AG04449 (cell line): ENCODE measurements at regions not wholly inside any gene's neighbourhood (a gene's known extent, or its start where the extent isn't known, plus 50 kb on each side); places are given as distances from the start of the nearest gene placed in this dataset.

Experiments used
- CTCF ChIA-PET: fragments of 350-600 bp; formaldehyde crosslinking; extraction: SDS; loops from one replicate; lab custom pipeline; 2021; ENCODE audit warnings: antibody characterized with exemption; lab: Yijun Ruan, JAX
- POLR2A ChIA-PET: fragments of 400-600, 350-600 bp; formaldehyde crosslinking; extraction: SDS; loops from one replicate; lab custom pipeline; 2020; ENCODE audit warnings: antibody characterized with exemption, inconsistent platforms; lab: Yijun Ruan, JAX
- DNase-seq: peaks from one replicate; pipeline ENCODE4 v3.0.0-alpha.2; 2010; ENCODE audit warnings: low read depth, low spot score
- H3K4me3 ChIP-seq: 2 replicates; pipeline ENCODE4 v1.5.1; 2011; ENCODE audit warnings: low read depth, mild to moderate bottlenecking, control low read depth, low read length
- TF ChIP-seq, protein P1 (sequence below): IDR thresholded peaks from one replicate; pipeline ENCODE4 v1.5.1; 2011; ENCODE audit warnings: mild to moderate bottlenecking, moderate library complexity, low read length, control low read depth, inconsistent platforms; ENCODE audit not compliant: insufficient read depth; ENCODE audit errors: missing control alignments

GRCh38 chr13:34056733-34057258 lies 238.8 kb downstream of the RFC3 start:
- DNase-seq, result no peak
- CTCF ChIA-PET, result interaction anchor here (1.3 kb wide), 2 partner anchors 18 to 21 kb away, joined by 3 to 5 read pairs; no protein-coding TSS in a partner anchor
- TF ChIP-seq, protein P1, sequence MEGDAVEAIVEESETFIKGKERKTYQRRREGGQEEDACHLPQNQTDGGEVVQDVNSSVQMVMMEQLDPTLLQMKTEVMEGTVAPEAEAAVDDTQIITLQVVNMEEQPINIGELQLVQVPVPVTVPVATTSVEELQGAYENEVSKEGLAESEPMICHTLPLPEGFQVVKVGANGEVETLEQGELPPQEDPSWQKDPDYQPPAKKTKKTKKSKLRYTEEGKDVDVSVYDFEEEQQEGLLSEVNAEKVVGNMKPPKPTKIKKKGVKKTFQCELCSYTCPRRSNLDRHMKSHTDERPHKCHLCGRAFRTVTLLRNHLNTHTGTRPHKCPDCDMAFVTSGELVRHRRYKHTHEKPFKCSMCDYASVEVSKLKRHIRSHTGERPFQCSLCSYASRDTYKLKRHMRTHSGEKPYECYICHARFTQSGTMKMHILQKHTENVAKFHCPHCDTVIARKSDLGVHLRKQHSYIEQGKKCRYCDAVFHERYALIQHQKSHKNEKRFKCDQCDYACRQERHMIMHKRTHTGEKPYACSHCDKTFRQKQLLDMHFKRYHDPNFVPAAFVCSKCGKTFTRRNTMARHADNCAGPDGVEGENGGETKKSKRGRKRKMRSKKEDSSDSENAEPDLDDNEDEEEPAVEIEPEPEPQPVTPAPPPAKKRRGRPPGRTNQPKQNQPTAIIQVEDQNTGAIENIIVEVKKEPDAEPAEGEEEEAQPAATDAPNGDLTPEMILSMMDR, result no peak
- POLR2A ChIA-PET, result no interaction called here
- no peak overlapping the region for H3K4me3 ChIP-seq

DNA sequence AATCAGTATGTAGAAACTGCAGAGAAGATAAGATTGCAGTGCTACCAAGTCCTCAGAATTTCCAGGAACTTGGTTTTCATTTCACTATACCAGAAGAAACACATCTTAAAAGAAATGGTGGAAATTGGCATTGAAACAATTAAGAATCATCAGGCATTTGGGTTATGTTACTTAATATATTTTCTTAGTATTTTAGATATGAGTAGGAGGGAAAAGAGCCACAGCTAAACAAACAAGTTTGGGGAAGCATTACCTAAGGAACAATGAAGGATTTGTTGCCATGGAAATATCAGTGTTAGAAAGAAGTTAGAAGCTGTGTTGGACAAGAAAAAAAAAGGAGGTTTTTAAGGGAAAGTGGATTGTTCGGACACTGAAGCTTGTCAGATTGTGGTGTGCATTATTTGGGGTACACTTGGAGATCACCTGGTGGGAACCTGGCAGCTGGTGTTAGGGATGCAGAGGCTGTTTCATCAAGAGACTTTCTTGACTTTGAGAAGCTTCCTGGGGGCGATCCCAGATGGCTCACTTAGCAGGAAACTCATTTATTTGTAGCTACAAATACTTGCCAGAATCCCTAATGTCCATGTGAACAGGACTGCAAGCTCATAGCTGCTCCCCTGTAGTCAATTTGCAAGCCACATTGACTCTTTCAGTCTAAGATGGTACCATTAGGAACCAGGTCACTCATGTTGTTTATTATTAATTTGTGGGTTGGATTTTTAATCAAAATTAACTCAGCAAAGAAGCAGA lies 246.7 kb downstream of the RFC3 start:
- DNase-seq, result no peak
- no peak overlapping the region for H3K4me3 ChIP-seq
- CTCF ChIA-PET, result interaction anchor here (0.8 to 1.6 kb wide), 2 partner anchors 9 to 13 kb away, joined by 3 read pairs; no protein-coding TSS in a partner anchor
- POLR2A ChIA-PET, result no interaction called here
- TF ChIP-seq, protein P1, result no peak

DNA sequence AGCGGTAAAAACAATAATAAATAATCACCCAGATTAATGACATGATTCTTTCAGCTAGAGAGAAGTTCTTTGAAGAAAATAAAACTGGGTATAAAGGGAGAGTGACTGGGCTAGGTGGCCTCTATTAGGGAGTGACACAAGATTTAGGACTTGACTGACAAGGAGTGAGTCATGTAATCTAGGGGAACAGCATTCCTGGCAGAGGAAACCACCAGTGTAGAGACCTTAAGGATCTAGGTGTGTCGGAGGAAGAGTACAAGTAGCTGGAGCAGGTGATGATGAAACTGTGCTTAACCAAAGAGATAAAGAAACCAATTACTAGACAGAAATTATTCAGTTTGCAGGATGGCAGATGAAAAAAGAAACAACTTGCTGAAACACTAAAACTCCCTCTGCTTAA lies 248.0 kb downstream of the RFC3 start:
- TF ChIP-seq, protein P1, result no peak
- no peak overlapping the region for H3K4me3 ChIP-seq
- CTCF ChIA-PET, result interaction anchor here (1.0 to 1.8 kb wide), 3 partner anchors 10 to 42 kb away, joined by 3 to 6 read pairs (median 5); no protein-coding TSS in a partner anchor
- no peak for DNase-seq
- POLR2A ChIA-PET, result no interaction called here

GRCh38 chr13:34066344-34066743 lies 248.4 kb downstream of the RFC3 start:
- TF ChIP-seq, protein P1, result no peak
- ChIA-PET CTCF (interaction anchor here (1.0 to 1.8 kb wide), 3 partner anchors 9 to 42 kb away, joined by 3 to 6 read pairs (median 5); no protein-coding TSS in a partner anchor), POLR2A (no interaction called here)
- no peak overlapping the region for H3K4me3 ChIP-seq
- no peak for DNase-seq

GRCh38 chr13:34070006-34070405 lies 252.1 kb downstream of the RFC3 start:
- TF ChIP-seq, protein P1, result no peak
- DNase-seq, result no peak
- ChIA-PET CTCF (interaction anchor here (0.9 to 1.2 kb wide), 3 partner anchors 137 to 148 kb away, joined by 3 read pairs; no protein-coding TSS in a partner anchor), POLR2A (no interaction called here)
- no peak overlapping the region for H3K4me3 ChIP-seq
